Fibroblast of mammary gland (primary cell): ENCODE measurements at regions not wholly inside any gene's neighbourhood (a gene's known extent, or its start where the extent isn't known, plus 50 kb on each side); places are given as distances from the start of the nearest gene placed in this dataset.
"Not testable (repeated sequence)": the region's sequence is repeated elsewhere in the genome, so short reads cannot be mapped to it uniquely, and the experiment has no call there.

Experiments used
- DNase-seq: peaks from one replicate; pipeline ENCODE4 v3.0.0-alpha.2; 2010; ENCODE audit warnings: low read depth
- H3K4me3 ChIP-seq: 2 replicates; pipeline ENCODE4 v1.5.1; 2011; ENCODE audit warnings: low read depth, mild to moderate bottlenecking, low read length, moderate library complexity; ENCODE audit not compliant: control insufficient read depth
- CTCF ChIP-seq: conservative IDR thresholded peaks from 2 replicates; pipeline ENCODE4 v1.5.1; 2011; ENCODE audit warnings: low read depth, low read length, inconsistent platforms; ENCODE audit not compliant: control insufficient read depth, insufficient read depth

GRCh38 chr13:53301449-53301848, 272.8 kb downstream of the OLFM4 start:
- no peak for DNase-seq
- TF ChIP-seq CTCF, result no peak
- no peak overlapping the region for H3K4me3 ChIP-seq

DNA sequence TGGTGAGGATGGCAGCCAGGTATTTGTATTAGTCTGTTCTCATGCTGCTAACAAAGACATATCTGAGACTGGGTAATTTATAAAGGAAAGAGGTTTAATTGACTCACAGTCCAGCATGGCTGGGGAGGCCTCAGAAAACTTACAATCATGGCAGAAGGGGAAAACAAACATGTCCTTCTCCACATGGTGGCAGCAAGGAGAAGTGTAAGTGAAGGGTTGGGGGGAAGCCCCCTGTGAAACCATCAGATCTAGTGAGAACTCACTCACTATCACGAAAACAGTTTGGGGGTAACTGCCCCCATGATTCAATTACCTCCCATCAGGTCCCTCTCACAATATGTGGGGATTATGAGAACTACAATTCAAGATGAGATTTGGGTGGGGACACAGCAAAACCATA, 276.8 kb downstream of the OLFM4 start:
- not testable (repeated sequence) for H3K4me3 ChIP-seq, DNase-seq

- no peak for DNase-seq
- no peak overlapping the region for H3K4me3 ChIP-seq
- TF ChIP-seq CTCF, result no peak
Observed at GRCh38 chr13:53310786-53311185, 282.2 kb downstream of the OLFM4 start.

- no peak for DNase-seq
- H3K4me3 ChIP-seq, result no peak overlapping the region
- no peak for TF ChIP-seq CTCF
Observed at GRCh38 chr13:53311561-53311960, 282.9 kb downstream of the OLFM4 start.

DNA sequence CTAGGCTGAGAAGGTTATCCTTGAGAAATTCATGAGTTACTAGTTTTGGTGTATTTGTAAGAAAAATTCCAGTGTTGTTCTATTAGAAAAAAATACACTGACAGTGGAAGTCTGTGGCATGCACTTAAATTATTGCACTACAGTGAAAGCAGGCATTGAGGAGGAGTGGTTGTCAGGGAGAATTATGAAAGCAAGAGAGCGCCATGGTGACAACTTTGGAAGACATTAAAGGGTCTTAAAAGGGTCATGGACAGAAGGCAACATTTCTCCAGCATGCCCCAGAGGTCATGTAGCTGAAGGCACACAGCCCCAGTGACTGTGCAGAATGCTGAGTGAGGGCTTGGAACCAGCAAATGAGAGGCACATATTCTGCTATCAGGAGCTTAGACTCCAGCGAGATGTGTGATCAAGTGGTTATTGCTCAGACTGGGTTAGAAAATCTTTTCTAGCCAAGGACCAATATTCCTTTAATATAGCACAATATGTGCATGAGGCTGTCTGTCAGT, 292.7 kb downstream of the OLFM4 start:
- no peak for TF ChIP-seq CTCF
- no peak for DNase-seq
- H3K4me3 ChIP-seq, result no peak overlapping the region

GRCh38 chr13:53324656-53325055, 296.0 kb downstream of the OLFM4 start:
- no peak for TF ChIP-seq CTCF
- no peak overlapping the region for H3K4me3 ChIP-seq
- DNase-seq, result no peak

DNA sequence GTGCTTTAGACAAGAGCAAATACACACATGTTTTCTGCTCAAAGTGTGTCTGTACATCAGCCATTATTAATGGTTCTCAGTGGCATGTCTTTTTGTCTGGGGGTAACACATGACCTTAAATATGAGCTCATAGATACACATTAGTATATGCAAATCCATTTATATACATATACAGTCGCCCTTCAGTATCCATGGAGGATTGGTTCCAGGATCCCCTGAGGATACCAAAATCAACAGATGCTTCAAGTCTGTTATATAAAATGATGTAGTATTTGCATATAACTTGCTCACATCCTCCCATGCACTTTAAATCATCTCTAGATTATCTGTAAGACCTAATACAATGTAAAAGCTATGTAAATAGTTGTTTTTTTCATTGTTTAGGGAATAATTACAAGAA, 298.1 kb downstream of the OLFM4 start:
- TF ChIP-seq CTCF, result no peak
- no peak overlapping the region for H3K4me3 ChIP-seq

More for the DNA sequence above, 298.1 kb downstream of the OLFM4 start:
- DNase-seq, result no peak
